Stimulated activated CD8-positive, alpha-beta memory T cell treated with anti-CD3 and anti-CD28 coated beads, Interleukin-4, amount 100 ng/mL, for 48 hours (primary cell): ENCODE measurements at regions not wholly inside any gene's neighbourhood (a gene's known extent, or its start where the extent isn't known, plus 50 kb on each side); places are given as distances from the start of the nearest gene placed in this dataset.
"Not testable (repeated sequence)": the region's sequence is repeated elsewhere in the genome, so short reads cannot be mapped to it uniquely, and the experiment has no call there.

Experiments used
- DNase-seq: peaks from one replicate; pipeline ENCODE4 v3.0.0-alpha.2; 2020

DNA sequence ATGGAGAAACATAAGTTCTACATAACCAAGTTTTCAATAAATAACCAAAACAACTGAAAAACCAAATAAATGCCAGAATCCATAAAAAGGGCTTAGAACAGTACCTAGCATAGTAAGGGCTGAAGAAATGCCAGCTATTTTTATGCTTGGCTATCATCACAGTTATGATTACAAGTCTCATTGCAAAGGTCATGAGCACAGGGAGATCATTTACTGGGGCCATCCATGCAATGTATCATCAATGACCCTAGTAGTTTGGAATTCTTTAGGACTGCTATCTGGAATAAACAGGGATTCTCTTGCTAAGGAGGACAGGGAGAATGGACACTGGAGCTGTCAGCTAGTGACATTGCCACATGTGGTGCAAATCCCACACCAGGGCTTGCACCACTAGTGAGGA, 92.5 kb upstream of the NAP1L1 start:
- DNase-seq = no peak

DNA sequence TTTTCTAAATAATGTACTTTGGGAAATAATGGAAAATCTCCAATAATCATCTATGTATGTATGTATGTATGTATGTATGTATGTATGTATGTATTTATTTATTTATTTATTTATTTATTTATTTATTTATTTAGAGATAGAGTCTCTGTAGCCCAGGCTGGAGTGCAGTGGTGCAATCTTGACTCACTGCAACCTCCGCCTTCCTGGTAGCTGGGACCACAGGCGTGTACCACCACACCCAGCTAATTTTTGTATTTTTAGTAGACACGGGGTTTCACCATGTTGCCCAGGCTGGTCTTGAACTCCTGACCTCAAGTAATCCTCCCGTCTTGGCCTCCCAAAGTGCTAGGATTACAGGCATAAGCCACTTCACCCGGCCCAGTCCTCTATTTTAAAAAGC, 91.5 kb upstream of the NAP1L1 start:
- not testable (repeated sequence) for DNase-seq

DNA sequence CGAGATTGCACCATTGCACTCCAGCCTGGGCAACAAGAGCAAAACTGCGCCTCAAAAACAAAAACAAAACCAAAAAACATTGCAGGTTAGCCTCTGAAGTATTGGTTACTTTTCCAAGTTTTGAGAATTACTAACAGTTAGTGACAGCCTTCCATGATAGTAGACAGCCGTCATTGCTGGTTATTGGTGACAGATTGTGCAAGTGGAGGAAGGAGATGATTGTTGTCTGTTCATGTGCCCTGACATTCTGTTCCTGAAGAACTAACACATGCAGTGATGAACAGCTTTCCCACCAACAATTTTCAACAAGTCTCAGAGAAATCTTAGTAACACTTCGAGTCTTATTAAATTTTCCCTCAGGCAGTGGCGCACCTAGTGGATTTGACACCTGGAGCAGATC, 89.3 kb upstream of the NAP1L1 start:
- no peak for DNase-seq

DNA sequence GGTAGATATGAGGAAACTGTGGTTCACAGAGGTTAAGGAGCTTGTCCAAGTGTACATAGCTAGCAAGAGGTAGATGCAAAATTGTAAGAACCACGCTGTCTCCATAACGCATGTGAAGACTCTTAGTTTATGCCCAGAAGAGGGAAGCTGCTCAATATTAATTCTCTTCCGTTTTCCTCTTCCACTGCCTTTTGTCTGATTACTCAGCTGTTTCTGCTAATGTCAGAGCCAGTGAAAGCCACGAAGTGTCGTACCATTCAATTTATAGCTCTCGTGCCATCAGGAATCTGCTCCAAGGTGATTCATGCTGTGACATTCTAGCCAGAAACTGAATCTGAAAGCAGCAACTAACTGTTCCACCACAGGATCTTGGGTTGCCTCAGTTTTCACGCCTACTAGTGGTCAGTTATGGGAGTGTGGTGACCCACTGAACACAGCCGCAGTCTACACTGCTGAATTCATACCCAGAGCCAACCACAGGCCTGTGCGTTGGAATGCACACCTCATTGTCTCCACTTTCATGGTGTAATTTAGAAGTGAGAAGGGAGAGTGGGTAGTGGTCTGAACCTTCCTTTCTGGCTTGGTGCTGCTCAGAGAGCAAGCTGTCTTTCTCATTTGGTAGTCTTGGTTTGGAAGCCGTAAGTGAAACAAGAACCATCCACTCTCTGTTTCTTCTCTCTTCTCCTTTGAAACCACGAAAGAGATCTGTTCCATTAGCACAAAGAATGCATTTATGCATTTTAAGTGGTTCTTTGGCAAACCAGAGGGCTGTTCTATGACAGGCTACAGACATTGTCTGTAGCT, 74.2 kb upstream of the NAP1L1 start:
- DNase-seq = peak; percentile 87

DNA sequence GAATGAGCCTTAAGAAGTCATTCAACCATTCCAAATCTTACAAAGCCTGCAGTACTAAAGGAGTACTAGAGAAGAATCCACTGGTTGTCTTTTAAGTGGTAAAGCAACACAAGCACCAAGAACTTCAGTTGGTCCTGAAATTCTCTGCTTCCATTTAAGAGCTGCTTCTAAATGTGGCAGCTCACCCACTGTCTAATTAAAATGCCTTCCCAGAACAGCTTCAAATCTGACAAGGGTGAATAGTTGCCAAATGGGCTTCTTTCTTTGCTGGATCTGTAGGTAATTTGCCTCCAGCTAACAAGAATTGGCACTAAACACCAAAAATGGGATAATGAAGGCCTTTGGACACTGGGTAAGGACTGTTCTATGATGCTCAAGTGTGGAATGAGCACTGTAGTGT, 72.2 kb upstream of the NAP1L1 start:
- DNase-seq = no peak

DNA sequence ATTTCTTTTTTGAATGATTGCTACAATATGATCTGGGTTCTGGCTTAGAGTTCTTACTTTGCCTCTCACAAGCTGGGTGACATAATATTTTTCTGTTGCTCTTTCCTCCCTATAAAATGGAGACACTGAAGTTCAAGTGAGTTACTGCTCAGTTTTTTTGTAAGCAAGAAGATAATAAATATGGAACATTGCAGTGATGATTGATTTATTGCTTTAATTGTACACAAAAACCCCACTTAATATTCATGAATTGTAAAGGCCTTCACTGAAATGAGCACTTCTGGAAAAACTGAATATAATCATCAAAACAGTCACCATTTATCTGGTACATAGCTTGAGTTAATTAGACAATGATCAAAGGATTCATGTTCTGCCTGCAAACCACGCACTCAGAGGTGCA, 71.8 kb upstream of the NAP1L1 start:
- DNase-seq = no peak

DNA sequence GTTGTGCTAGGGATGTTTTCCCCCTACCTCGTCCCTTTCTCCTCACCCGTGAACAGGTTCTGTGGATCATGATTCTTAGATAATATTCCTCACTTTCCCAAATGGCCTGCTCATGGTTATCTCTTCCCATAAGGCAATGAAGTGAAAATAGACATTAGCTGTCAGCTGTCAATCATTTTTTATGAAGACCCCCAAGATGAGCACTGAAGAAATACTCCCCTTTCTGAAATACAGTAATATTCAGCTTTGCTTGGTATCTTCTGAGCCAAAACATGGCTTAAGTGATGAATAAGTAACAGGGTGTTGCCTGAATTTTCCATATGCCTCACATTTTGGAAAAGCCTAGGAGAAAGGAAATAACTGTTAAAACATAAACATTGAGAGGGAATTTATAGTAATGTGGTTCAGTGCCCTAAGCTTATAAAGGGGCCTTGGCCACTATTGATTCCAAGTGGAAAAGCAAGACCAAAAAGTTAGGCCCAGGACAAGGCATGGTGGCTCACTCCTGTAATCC, 70.7 kb upstream of the NAP1L1 start:
- no peak for DNase-seq

DNA sequence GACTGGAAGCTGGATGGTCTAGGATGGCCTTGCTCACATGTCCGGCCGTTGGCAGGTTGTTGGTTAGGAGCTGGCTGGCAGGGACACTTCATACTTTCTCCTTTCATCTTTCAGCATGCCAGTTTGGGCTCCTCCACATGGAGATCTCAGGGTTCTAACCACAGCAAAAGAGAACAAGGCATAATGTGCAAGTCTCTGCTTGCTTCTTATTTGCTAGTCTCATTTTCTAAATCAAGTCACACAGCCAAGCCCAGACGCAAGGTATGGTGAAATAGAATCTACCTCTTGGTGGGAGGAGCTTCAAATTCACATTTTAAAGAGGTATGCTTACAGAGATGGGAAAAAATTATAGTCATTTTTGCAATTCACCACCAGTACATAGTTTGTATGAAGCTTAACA, 69.1 kb upstream of the NAP1L1 start:
- DNase-seq = no peak

DNA sequence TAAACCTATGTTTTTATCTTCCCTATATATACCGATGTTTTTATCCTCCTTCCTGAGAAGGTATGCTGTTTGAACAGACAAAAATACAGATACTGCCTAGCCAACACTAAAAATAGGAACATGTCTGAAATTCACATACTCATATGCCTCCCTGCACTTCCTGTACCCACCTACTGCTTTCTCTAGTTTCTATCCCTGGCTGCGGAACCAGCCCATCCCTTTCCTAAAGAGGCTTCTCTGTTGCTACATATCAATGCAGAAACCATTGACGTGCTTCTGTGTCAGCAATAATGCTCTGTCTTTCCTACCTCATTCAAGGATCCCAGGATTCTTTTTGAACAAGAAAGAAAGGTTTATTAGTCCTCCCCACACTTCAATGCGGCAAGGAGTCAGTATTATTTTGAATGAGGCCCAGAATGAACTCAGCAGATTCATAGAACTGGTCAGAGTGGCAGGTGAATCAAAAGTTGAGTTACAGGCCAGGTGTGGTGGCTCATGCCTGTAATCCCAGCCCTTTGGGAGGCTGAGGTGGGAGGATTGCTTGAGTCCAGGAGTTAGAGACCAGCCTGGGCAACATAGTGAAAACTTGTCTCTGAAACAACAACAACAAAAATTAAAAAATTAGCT, 67.8 kb upstream of the NAP1L1 start:
- DNase-seq = no peak

DNA sequence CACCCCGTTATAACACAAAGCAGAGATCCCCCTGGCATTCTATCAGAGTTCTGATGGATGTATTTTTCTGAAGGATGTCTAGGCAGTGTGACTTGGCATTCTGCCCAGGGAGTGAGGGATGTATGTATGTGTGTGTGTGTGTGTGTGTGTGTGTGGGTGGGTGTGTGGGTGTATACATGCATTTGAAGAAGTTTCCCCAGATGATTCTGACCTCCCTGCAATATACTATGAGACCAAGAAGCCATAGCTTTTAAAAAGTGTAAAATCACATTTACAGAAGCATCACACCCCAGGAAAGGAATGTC, 59.7 kb upstream of the NAP1L1 start:
- peak; percentile 31 for DNase-seq

DNA sequence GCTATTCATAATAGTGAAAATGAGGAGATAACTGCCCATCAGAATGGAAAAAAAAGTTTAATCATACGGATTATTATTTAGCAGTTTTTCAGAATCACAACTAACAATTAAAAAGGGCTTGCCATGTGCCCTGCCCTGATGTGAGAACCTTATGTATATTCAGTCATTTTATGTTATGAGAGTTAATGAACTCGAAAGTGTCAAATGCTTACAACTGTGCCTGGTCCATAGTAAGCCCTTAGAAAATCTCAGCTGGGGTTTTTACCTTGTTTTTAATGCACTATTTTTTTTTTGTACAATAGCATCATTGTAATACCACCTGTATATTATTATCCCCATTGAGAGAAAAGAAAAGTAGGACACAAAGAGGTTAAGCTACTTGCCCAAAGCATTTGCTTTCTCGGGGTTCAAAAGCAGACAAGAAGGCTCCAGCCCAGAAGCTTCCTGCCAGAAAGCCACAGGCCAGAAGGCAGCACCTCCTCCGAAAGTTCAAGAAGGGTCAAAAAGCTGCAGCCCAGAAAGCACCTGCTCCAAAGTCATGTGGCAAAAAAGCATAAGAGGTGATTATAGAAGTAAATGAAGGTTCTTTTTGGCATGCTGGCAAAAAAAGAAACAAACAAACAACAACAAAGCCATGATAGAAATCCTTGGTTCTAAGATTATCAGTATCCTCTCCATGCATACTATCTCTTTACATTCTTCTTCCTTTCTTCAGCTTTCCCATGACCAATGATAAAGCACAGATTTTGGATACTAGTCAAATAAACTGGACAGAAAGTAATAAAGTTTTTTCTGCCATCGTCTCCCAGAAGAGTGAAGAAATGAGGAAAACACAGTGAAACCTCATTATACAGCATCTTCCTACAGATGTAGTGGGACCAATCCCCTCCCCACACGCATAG, 59.1 kb upstream of the NAP1L1 start:
- no peak for DNase-seq

DNA sequence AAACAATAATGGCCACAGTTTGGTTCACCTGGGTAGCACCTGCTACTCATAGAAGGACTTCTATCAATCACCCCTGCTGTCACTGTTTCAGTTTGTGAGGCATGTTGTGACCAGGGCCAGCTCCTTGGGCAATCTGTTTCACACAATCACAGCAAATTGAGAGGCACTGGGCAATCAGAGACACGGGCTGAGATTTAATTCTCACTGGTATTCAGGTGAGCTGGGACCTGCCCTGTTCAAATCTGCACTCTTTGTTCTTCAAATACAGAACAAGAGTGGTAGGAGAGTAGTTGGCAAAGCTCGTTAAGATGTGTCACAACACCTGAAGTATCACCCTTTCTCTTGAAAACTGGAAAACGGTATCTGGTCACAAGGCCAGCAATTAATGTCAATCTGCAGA, 57.8 kb upstream of the NAP1L1 start:
- no peak for DNase-seq

DNA sequence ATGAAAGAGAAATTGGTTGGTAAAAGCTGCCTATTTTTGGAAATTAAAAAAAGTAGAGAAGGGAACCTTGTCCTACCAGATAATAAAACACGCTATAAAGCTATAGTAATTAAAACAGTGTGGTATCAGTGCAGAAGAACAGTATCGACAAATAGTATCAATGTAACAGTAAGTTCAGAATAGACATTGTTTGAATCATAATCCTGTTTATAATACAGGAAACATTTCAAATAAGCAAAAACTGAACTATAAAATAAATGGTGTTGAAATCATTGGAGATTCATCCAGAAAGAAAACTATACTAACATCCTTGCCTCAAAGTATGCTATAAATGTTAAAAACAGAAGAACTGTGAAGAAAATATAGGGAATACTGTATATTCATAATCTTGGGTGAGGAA, 54.2 kb upstream of the NAP1L1 start:
- DNase-seq = no peak

DNA sequence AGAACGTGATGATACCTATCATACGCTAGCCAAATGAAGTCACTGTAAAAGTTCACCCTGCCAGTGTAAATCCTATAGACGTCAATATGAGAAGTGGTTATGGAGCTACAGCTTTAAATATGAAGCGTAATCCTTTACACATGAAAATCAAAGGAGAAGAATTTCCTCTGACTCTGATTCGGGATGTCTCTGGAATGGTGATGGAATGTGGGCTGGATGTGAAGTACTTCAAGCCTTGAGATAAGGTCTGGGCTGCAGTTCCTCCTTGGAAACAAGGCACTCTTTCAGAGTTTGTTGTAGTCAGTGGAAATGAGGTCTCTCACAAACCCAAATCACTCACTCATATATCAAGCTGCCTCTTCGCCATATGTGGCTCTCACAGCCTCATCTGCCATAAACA, 53.1 kb upstream of the NAP1L1 start:
- no peak for DNase-seq

DNA sequence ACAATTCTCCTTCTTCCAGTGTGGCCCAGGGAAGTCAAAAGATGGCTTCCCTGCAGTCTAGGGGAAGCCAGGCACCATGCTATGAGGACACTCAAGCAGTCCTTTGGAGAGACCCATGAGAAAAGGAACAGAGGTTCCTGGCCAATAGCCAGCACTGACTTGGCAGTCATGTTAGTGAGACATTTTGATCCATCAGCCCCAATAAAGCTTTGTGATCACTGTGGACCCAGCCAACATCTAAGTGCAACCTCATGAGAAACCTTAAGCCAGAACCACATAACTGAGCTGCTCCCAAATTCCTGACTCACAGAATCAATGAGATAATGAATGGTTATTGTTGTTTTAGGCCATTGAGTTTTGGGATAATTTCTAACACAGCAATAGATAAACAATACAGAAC, 51.0 kb upstream of the NAP1L1 start:
- DNase-seq = no peak
